ENCODE measurements at regions not wholly inside any gene's neighbourhood (a gene's known extent, or its start where the extent isn't known, plus 50 kb on each side); places are given as distances from the start of the nearest gene placed in this dataset.

DNA sequence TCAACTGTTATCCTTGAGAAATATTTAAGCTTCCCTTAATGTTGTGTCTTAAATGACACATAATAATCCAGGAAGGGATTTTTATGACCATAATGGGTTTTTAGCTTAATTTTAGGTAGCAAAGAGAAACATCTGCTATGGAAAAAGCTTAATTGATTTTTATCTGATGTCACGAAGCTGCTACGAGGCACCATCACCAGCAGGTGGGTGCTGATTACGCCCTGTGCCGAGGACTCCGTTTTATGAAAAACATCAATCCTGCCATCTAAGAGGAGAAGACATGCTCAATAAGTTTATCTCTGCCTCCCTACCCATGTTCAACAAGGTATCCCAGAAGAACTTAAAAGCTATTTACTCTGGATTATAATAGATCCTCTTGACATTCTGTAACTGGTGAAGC, 280.6 kb upstream of the ZFP42 start:
- TF ChIP-seq CTCF (IDR thresholded peaks at IDR 0.05) (no peak), POLR2A (IDR thresholded peaks at IDR 0.05) (no peak)
